ENCODE measurements at regions not wholly inside any gene's neighbourhood (a gene's known extent, or its start where the extent isn't known, plus 50 kb on each side); places are given as distances from the start of the nearest gene placed in this dataset.
A peak's percentile ranks its signal among the peaks of the same experiment; 100 is the strongest.
"Not testable (repeated sequence)": the region's sequence is repeated elsewhere in the genome, so short reads cannot be mapped to it uniquely, and the experiment has no call there.

- DNase-seq = no peak
Measured at GRCh38 chr5:14054965-14055963, 87.9 kb upstream of the TRIO start.

GRCh38 chr5:14054111-14054854 lies 88.9 kb upstream of the TRIO start:
- DNase-seq = no peak

- DNase-seq = no peak
Measured at GRCh38 chr5:14050821-14051220, 92.3 kb upstream of the TRIO start.

- DNase-seq = no peak
Measured at GRCh38 chr5:14048434-14048833, 94.7 kb upstream of the TRIO start.

GRCh38 chr5:14041528-14042192 lies 97.2 kb upstream of the DNAH5 start:
- DNase-seq = no peak

GRCh38 chr5:14040542-14040941 lies 96.1 kb upstream of the DNAH5 start:
- no peak for DNase-seq

- DNase-seq = no peak
Measured at GRCh38 chr5:14039576-14039975, 95.1 kb upstream of the DNAH5 start.

GRCh38 chr5:14039063-14039462 lies 94.6 kb upstream of the DNAH5 start:
- DNase-seq = no peak

- DNase-seq = no peak
Measured at GRCh38 chr5:14038341-14038959, 94.0 kb upstream of the DNAH5 start.

GRCh38 chr5:14036947-14037346 lies 92.5 kb upstream of the DNAH5 start:
- no peak for DNase-seq

- DNase-seq = no peak
Measured at GRCh38 chr5:14036514-14036913, 92.0 kb upstream of the DNAH5 start.

GRCh38 chr5:14035859-14036503 lies 91.5 kb upstream of the DNAH5 start:
- peak in 4 of 51 donors; percentile 8 to 34 (median 16) for DNase-seq

GRCh38 chr5:14034963-14035362 lies 90.5 kb upstream of the DNAH5 start:
- no peak for DNase-seq

GRCh38 chr5:14032918-14033317 lies 88.4 kb upstream of the DNAH5 start:
- no peak for DNase-seq

GRCh38 chr5:14028938-14029584 lies 84.6 kb upstream of the DNAH5 start:
- no peak for DNase-seq

- no peak for DNase-seq
Measured at GRCh38 chr5:14028188-14028587, 83.7 kb upstream of the DNAH5 start.

- DNase-seq = no peak
Measured at GRCh38 chr5:14025569-14026286, 81.2 kb upstream of the DNAH5 start.

- DNase-seq = no peak
Measured at GRCh38 chr5:14022971-14023370, 78.5 kb upstream of the DNAH5 start.

- DNase-seq = not testable (repeated sequence)
Measured at GRCh38 chr5:14020944-14021343, 76.5 kb upstream of the DNAH5 start.

All from hypothalamus (tissue), 51 donors.